H1 (cell line): ENCODE measurements at regions not wholly inside any gene's neighbourhood (a gene's known extent, or its start where the extent isn't known, plus 50 kb on each side); places are given as distances from the start of the nearest gene placed in this dataset.

Source experiments
- ASH2L ChIP-seq: fragments of 200-600, 300-600 bp; sonication (generic); IDR thresholded peaks from one replicate; pipeline ENCODE4 v1.7.1; 2017; ENCODE audit warnings: low read length
- BCL11A ChIP-seq, 2 experiments: IDR thresholded peaks; one replicate each; pipeline ENCODE4 v1.6.1; 2011; ENCODE audit warnings: low read depth in 2 of 2, low read length in 2 of 2, mild to moderate bottlenecking in 2 of 2
- CREB1 ChIP-seq: IDR thresholded peaks from 2 replicates; pipeline ENCODE4 v1.6.1; 2012; ENCODE audit warnings: inconsistent platforms
- NANOG ChIP-seq: IDR thresholded peaks from 2 replicates; pipeline ENCODE4 v1.6.1; 2011; ENCODE audit warnings: low read length, low read depth, mild to moderate bottlenecking, inconsistent platforms; ENCODE audit not compliant: insufficient read depth, poor library complexity, severe bottlenecking
- POLR2AphosphoS5 ChIP-seq: IDR thresholded peaks from 2 replicates; pipeline ENCODE4 v1.6.1; 2011; ENCODE audit warnings: low read depth, low read length

DNA sequence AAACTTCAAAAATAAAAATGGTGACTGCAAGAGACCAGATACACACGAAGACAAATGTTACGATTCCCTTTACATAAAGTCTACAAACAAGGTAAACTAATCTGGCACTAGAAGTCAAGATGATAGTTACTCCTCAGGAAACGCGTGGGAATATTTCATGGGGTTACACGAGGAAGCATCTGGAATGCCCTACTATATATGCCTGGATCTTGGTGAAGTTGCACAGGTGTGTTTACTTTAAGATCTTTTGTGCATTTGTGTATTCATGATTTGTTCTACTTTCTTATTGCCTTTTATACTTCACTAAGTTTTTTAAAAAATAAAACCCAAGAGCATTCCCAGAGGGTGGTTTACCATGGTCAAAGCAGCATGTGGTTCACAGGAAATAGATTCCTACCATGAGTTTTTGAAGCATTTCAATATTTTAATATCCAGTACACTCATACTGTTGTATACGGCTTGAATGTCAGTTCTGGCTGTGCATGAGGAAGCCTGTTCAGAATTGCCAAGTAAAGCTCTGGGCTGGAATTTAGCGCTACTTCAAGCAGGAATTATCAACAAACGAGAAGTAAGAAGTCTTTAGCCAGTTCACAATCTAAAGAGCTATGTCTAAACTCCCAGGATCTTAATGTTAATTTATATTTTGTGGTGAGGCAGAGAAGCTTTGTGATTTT, 239.8 kb upstream of the KLHL1 start (continued):
- TF ChIP-seq ASH2L (no peak), CREB1 (no peak), NANOG (no peak), POLR2AphosphoS5 (no peak), BCL11A (IDR thresholded peaks at IDR 0.05; ENCODE audit: low read depth in 2 of 2, low read length in 2 of 2) (no peak)
